H1 (cell line): ENCODE measurements at regions not wholly inside any gene's neighbourhood (a gene's known extent, or its start where the extent isn't known, plus 50 kb on each side); places are given as distances from the start of the nearest gene placed in this dataset.

Experiments
- JUN ChIP-seq: IDR thresholded peaks from 2 replicates; pipeline ENCODE4 v1.6.1; 2011; ENCODE audit warnings: low read depth, mild to moderate bottlenecking, improper control_type of control experiment, low read length
- KDM5A ChIP-seq: fragments of 200-600 bp; IDR thresholded peaks from 2 replicates; pipeline ENCODE4 v1.7.1; 2012; ENCODE audit warnings: mild to moderate bottlenecking, low read length, inconsistent platforms, mixed read lengths
- RAD21 ChIP-seq, 2 experiments: IDR thresholded peaks in 1 of 2; conservative IDR thresholded peaks in 1 of 2; 2 replicates each; pipeline ENCODE4 v1.6.1; 2011; ENCODE audit warnings: low read depth in 2 of 2, low read length in 2 of 2, improper control_type of control experiment in 1 of 2, inconsistent platforms in 1 of 2, mild to moderate bottlenecking in 1 of 2, moderate library complexity in 1 of 2
- SRF ChIP-seq: IDR thresholded peaks from 2 replicates; pipeline ENCODE4 v1.6.1; 2011; ENCODE audit warnings: mild to moderate bottlenecking, low read depth, low read length, moderate library complexity
- TF ChIP-seq, protein P1 (sequence below), 3 experiments: IDR thresholded peaks; 1 replicate in 2 of 3; 2 replicates in 1 of 3; pipeline versions ENCODE4 v1.5.1 to v1.6.1; 2011; ENCODE audit warnings: low read length in 3 of 3, mild to moderate bottlenecking in 3 of 3, inconsistent platforms in 2 of 3, low read depth in 1 of 3, moderate library complexity in 1 of 3; ENCODE audit not compliant: insufficient read depth in 1 of 3; ENCODE audit errors: control extremely low read depth in 1 of 3
- TF ChIP-seq, protein P2 (sequence below): fragments of 300-600 bp; sonication (generic); IDR thresholded peaks from 2 replicates; pipeline ENCODE4 v1.7.1; 2012; ENCODE audit warnings: low read length, moderate library complexity, mild to moderate bottlenecking, inconsistent platforms; ENCODE audit not compliant: insufficient replicate concordance

DNA sequence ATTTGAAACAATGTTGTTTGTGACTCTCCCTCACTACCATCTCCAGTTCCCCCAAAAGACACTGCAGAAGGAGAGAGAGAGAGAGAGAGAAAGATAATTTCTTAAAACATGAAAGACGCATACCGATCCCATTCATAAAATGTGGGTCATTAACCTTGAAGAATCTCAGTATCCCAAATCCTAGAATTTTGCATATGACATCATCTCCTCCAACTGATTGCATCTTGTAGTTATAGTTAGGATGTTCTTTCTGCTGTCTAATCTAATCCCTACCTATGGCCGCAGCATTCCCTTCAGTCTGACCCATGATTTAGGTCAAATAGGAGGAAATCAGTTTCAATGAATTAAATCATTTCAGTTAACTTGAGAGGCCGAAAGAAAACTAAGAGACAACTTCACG, 142.4 kb upstream of the ETS2 start (continued):
- no peak for TF ChIP-seq SRF
- no peak for TF ChIP-seq KDM5A
- TF ChIP-seq, protein P1, sequence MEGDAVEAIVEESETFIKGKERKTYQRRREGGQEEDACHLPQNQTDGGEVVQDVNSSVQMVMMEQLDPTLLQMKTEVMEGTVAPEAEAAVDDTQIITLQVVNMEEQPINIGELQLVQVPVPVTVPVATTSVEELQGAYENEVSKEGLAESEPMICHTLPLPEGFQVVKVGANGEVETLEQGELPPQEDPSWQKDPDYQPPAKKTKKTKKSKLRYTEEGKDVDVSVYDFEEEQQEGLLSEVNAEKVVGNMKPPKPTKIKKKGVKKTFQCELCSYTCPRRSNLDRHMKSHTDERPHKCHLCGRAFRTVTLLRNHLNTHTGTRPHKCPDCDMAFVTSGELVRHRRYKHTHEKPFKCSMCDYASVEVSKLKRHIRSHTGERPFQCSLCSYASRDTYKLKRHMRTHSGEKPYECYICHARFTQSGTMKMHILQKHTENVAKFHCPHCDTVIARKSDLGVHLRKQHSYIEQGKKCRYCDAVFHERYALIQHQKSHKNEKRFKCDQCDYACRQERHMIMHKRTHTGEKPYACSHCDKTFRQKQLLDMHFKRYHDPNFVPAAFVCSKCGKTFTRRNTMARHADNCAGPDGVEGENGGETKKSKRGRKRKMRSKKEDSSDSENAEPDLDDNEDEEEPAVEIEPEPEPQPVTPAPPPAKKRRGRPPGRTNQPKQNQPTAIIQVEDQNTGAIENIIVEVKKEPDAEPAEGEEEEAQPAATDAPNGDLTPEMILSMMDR (IDR thresholded peaks at IDR 0.05; ENCODE audit: control extremely low read depth in 1 of 3, insufficient read depth in 1 of 3, low read depth in 1 of 3, low read length in 3 of 3): no peak
- TF ChIP-seq, protein P2, sequence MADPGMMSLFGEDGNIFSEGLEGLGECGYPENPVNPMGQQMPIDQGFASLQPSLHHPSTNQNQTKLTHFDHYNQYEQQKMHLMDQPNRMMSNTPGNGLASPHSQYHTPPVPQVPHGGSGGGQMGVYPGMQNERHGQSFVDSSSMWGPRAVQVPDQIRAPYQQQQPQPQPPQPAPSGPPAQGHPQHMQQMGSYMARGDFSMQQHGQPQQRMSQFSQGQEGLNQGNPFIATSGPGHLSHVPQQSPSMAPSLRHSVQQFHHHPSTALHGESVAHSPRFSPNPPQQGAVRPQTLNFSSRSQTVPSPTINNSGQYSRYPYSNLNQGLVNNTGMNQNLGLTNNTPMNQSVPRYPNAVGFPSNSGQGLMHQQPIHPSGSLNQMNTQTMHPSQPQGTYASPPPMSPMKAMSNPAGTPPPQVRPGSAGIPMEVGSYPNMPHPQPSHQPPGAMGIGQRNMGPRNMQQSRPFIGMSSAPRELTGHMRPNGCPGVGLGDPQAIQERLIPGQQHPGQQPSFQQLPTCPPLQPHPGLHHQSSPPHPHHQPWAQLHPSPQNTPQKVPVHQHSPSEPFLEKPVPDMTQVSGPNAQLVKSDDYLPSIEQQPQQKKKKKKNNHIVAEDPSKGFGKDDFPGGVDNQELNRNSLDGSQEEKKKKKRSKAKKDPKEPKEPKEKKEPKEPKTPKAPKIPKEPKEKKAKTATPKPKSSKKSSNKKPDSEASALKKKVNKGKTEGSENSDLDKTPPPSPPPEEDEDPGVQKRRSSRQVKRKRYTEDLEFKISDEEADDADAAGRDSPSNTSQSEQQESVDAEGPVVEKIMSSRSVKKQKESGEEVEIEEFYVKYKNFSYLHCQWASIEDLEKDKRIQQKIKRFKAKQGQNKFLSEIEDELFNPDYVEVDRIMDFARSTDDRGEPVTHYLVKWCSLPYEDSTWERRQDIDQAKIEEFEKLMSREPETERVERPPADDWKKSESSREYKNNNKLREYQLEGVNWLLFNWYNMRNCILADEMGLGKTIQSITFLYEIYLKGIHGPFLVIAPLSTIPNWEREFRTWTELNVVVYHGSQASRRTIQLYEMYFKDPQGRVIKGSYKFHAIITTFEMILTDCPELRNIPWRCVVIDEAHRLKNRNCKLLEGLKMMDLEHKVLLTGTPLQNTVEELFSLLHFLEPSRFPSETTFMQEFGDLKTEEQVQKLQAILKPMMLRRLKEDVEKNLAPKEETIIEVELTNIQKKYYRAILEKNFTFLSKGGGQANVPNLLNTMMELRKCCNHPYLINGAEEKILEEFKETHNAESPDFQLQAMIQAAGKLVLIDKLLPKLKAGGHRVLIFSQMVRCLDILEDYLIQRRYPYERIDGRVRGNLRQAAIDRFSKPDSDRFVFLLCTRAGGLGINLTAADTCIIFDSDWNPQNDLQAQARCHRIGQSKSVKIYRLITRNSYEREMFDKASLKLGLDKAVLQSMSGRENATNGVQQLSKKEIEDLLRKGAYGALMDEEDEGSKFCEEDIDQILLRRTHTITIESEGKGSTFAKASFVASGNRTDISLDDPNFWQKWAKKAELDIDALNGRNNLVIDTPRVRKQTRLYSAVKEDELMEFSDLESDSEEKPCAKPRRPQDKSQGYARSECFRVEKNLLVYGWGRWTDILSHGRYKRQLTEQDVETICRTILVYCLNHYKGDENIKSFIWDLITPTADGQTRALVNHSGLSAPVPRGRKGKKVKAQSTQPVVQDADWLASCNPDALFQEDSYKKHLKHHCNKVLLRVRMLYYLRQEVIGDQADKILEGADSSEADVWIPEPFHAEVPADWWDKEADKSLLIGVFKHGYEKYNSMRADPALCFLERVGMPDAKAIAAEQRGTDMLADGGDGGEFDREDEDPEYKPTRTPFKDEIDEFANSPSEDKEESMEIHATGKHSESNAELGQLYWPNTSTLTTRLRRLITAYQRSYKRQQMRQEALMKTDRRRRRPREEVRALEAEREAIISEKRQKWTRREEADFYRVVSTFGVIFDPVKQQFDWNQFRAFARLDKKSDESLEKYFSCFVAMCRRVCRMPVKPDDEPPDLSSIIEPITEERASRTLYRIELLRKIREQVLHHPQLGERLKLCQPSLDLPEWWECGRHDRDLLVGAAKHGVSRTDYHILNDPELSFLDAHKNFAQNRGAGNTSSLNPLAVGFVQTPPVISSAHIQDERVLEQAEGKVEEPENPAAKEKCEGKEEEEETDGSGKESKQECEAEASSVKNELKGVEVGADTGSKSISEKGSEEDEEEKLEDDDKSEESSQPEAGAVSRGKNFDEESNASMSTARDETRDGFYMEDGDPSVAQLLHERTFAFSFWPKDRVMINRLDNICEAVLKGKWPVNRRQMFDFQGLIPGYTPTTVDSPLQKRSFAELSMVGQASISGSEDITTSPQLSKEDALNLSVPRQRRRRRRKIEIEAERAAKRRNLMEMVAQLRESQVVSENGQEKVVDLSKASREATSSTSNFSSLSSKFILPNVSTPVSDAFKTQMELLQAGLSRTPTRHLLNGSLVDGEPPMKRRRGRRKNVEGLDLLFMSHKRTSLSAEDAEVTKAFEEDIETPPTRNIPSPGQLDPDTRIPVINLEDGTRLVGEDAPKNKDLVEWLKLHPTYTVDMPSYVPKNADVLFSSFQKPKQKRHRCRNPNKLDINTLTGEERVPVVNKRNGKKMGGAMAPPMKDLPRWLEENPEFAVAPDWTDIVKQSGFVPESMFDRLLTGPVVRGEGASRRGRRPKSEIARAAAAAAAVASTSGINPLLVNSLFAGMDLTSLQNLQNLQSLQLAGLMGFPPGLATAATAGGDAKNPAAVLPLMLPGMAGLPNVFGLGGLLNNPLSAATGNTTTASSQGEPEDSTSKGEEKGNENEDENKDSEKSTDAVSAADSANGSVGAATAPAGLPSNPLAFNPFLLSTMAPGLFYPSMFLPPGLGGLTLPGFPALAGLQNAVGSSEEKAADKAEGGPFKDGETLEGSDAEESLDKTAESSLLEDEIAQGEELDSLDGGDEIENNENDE: no peak
- TF ChIP-seq JUN: no peak
- TF ChIP-seq RAD21 (IDR thresholded peaks at IDR 0.05 in 1 of 2, conservative IDR thresholded peaks at IDR 0.05 in 1 of 2; ENCODE audit: low read depth in 2 of 2, low read length in 2 of 2): no peak
